Ureter (tissue), 1 donor: ENCODE measurements at regions not wholly inside any gene's neighbourhood (a gene's known extent, or its start where the extent isn't known, plus 50 kb on each side); places are given as distances from the start of the nearest gene placed in this dataset.
"Not testable (repeated sequence)": the region's sequence is repeated elsewhere in the genome, so short reads cannot be mapped to it uniquely, and the experiment has no call there.

Experiments used
- DNase-seq: peaks from one replicate; pipeline ENCODE4 v3.0.0-alpha.2; 2020; ENCODE audit warnings: low spot score
- donor health status: DM: yes; HTN: yes; CAD: no.

- no peak for DNase-seq
These were observed 75.4 kb upstream of the GDNF start for GRCh38 chr5:37915097-37915736.

GRCh38 chr5:37909610-37910266, 69.9 kb upstream of the GDNF start:
- not testable (repeated sequence) for DNase-seq

GRCh38 chr5:37906416-37906815, 66.6 kb upstream of the GDNF start:
- DNase-seq: no peak

- no peak for DNase-seq
These were observed 65.4 kb upstream of the GDNF start for GRCh38 chr5:37905230-37905629.

GRCh38 chr5:37902323-37902722, 62.5 kb upstream of the GDNF start:
- DNase-seq: no peak

GRCh38 chr5:37900692-37901091, 60.9 kb upstream of the GDNF start:
- DNase-seq: no peak

- DNase-seq: no peak
These were observed 59.2 kb upstream of the GDNF start for GRCh38 chr5:37899037-37899436.

GRCh38 chr5:37896159-37896558, 56.3 kb upstream of the GDNF start:
- no peak for DNase-seq

GRCh38 chr5:37893434-37894134, 53.7 kb upstream of the GDNF start:
- no peak for DNase-seq

- no peak for DNase-seq
These were observed 52.7 kb upstream of the GDNF start for GRCh38 chr5:37892586-37892985.

GRCh38 chr5:37891832-37892231, 52.0 kb upstream of the GDNF start:
- DNase-seq: no peak

GRCh38 chr5:37889612-37890317, 49.9 kb upstream of the GDNF start:
- DNase-seq: no peak
